GM10248 (cell line): ENCODE measurements at regions not wholly inside any gene's neighbourhood (a gene's known extent, or its start where the extent isn't known, plus 50 kb on each side); places are given as distances from the start of the nearest gene placed in this dataset.

ENCODE experiments used
- CTCF ChIA-PET: fragments of 300-600 bp; sonication (Branson Sonifier 250); formaldehyde crosslinking; extraction: SDS; loops from one replicate; lab custom pipeline; 2021; ENCODE audit warnings: antibody characterized with exemption; lab: Yijun Ruan, JAX
- POLR2A ChIA-PET: fragments of 350-650 bp; sonication (Branson Sonifier 250); formaldehyde crosslinking; extraction: SDS; loops from one replicate; lab custom pipeline; 2020; ENCODE audit warnings: antibody characterized with exemption; lab: Yijun Ruan, JAX
- DNase-seq: peaks from one replicate; pipeline ENCODE4 v3.0.0; 2012; ENCODE audit errors: extremely low spot score
- CTCF ChIP-seq: IDR thresholded peaks from 2 replicates; pipeline ENCODE4 v1.5.1; 2012; ENCODE audit warnings: mild to moderate bottlenecking, low read depth; ENCODE audit errors: extremely low read depth, missing control alignments, control extremely low read depth

GRCh38 chr13:77981281-77981881 is 62.8 kb upstream of the EDNRB start:
- POLR2A ChIA-PET: no interaction called here
- TF ChIP-seq CTCF: no peak
- DNase-seq: no peak
- CTCF ChIA-PET: no interaction called here

- no peak for TF ChIP-seq CTCF
- CTCF ChIA-PET: no interaction called here
- no peak for DNase-seq
- POLR2A ChIA-PET: no interaction called here
Observed at GRCh38 chr13:77980592-77980991, 62.0 kb upstream of the EDNRB start.

- CTCF ChIA-PET: no interaction called here
- TF ChIP-seq CTCF: no peak
- no peak for DNase-seq
- POLR2A ChIA-PET: no interaction called here
Observed at GRCh38 chr13:77979721-77980385, 61.2 kb upstream of the EDNRB start.

GRCh38 chr13:77975358-77976042 is 56.9 kb upstream of the EDNRB start:
- no peak for TF ChIP-seq CTCF
- CTCF ChIA-PET: no interaction called here
- POLR2A ChIA-PET: no interaction called here
- DNase-seq: no peak

- no peak for DNase-seq
- TF ChIP-seq CTCF: no peak
- ChIA-PET POLR2A (no interaction called here), CTCF (no interaction called here)
Observed at GRCh38 chr13:77969299-77969698, 50.7 kb upstream of the EDNRB start.
